Testis (tissue), 2 donors: ENCODE measurements at regions not wholly inside any gene's neighbourhood (a gene's known extent, or its start where the extent isn't known, plus 50 kb on each side); places are given as distances from the start of the nearest gene placed in this dataset.

Experiments used
- POLR2A ChIP-seq: fragments of 450-650 bp; IDR thresholded peaks from one replicate; pipeline ENCODE4 v1.6.1; 2017; ENCODE audit warnings: antibody characterized with exemption, mild to moderate bottlenecking, moderate library complexity
- TF ChIP-seq, protein P1 (sequence below), 3 experiments: fragments of 450-650 bp in 2 of 3; fragments of 200-600 bp in 1 of 3; sonication (generic) in 1 of 3; IDR thresholded peaks; one replicate each; pipeline ENCODE4 v1.5.1; 2016 to 2019; ENCODE audit warnings: antibody characterized with exemption in 3 of 3, mild to moderate bottlenecking in 2 of 3, moderate library complexity in 1 of 3

DNA sequence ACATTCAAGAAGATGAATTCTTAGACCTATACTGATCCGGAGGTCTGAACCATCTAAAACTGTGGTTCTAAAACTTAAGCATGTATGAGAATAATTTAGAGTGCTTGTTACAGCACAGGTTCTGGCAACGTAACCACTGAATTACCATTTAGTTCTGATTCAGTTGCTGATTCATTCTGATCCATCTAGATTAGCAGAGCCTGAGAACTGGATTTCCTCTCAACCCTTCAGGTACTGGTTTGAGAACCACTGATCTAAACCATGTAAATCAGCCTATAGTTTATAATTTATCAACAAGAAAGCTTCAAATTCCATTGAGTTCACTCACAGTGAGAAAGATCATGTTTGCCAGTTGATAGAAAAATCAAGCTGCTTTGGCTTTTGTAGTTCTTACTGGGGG lies 1001.1 kb upstream of the EPHA6 start:
- TF ChIP-seq, protein P1, sequence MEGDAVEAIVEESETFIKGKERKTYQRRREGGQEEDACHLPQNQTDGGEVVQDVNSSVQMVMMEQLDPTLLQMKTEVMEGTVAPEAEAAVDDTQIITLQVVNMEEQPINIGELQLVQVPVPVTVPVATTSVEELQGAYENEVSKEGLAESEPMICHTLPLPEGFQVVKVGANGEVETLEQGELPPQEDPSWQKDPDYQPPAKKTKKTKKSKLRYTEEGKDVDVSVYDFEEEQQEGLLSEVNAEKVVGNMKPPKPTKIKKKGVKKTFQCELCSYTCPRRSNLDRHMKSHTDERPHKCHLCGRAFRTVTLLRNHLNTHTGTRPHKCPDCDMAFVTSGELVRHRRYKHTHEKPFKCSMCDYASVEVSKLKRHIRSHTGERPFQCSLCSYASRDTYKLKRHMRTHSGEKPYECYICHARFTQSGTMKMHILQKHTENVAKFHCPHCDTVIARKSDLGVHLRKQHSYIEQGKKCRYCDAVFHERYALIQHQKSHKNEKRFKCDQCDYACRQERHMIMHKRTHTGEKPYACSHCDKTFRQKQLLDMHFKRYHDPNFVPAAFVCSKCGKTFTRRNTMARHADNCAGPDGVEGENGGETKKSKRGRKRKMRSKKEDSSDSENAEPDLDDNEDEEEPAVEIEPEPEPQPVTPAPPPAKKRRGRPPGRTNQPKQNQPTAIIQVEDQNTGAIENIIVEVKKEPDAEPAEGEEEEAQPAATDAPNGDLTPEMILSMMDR (IDR thresholded peaks at IDR 0.05): no peak
- TF ChIP-seq POLR2A: no peak
